Choroid plexus epithelial cell (primary cell): ENCODE measurements at regions not wholly inside any gene's neighbourhood (a gene's known extent, or its start where the extent isn't known, plus 50 kb on each side); places are given as distances from the start of the nearest gene placed in this dataset.

Experiments
- DNase-seq: peaks from one replicate; pipeline ENCODE4 v3.0.0-alpha.2; 2010; ENCODE audit warnings: low read depth
- H3K4me3 ChIP-seq: 2 replicates; pipeline ENCODE4 v1.5.1; 2011; ENCODE audit warnings: low read depth, mild to moderate bottlenecking, control low read depth, low read length, moderate library complexity
- TF ChIP-seq, protein P1 (sequence below): conservative IDR thresholded peaks from 2 replicates; pipeline ENCODE4 v1.5.1; 2011; ENCODE audit warnings: low read depth, mild to moderate bottlenecking, control low read depth, inconsistent platforms, low read length, moderate library complexity

DNA sequence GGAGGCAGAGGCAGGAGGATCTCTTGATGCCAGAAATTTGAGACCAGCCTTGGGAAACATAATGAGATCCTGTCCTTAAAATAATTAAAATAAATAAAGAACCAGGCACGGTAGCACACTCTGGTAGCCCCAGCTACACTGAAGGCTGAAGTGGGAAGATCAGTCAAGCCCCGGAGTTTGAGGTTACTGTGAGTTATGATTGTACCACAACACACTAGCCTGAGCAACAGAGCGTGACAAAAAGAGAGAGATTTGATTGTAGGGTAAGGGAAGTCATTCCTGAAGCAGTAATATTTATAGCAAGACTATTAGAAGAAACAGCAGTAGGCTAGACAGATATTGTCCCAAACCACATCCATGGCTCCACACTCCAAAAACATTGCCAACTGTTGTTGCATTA lies 1408.4 kb upstream of the TENM4 start:
- no peak for DNase-seq
- TF ChIP-seq, protein P1, sequence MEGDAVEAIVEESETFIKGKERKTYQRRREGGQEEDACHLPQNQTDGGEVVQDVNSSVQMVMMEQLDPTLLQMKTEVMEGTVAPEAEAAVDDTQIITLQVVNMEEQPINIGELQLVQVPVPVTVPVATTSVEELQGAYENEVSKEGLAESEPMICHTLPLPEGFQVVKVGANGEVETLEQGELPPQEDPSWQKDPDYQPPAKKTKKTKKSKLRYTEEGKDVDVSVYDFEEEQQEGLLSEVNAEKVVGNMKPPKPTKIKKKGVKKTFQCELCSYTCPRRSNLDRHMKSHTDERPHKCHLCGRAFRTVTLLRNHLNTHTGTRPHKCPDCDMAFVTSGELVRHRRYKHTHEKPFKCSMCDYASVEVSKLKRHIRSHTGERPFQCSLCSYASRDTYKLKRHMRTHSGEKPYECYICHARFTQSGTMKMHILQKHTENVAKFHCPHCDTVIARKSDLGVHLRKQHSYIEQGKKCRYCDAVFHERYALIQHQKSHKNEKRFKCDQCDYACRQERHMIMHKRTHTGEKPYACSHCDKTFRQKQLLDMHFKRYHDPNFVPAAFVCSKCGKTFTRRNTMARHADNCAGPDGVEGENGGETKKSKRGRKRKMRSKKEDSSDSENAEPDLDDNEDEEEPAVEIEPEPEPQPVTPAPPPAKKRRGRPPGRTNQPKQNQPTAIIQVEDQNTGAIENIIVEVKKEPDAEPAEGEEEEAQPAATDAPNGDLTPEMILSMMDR = no peak
- H3K4me3 ChIP-seq = no peak overlapping the region

DNA sequence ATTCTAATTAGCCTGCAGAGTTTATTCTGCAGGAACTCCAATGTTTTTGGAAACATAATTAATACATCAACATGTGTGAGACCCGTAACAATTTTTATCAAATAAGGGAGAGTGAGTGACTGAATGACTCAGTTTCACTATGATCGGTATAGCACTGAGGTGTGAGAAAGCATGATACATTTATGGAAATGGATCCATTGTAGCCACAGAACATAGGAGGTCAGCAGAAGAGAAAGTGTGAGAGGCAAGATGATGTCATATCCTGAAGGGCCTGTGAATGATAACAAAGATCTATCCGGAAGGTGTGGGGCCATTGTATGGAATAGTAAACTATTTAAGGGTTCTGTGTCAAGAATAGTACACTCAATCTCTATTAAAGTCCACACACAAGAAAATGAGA lies 1406.1 kb upstream of the TENM4 start:
- DNase-seq = no peak
- TF ChIP-seq, protein P1 = no peak
- H3K4me3 ChIP-seq = no peak overlapping the region

DNA sequence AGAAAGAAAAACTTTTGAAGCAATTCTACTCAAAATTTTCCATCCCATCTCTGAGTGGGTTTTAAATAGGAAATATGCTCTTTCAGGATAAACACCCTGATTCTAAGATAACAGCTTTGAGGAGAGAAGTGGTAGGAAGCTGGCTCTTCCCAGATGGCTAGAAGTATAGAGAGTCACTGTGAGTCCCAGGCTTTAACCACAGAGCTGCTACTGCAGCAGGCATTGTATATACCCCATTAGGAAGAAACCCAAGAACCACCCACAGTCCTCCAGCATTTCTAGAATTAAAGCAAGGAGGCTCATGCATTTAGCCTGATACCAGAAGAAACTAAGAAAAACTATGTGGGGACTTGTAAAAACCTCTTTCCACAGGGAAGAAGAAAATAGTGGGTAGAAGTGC lies 1405.6 kb upstream of the TENM4 start:
- no peak overlapping the region for H3K4me3 ChIP-seq
- TF ChIP-seq, protein P1 = no peak
- DNase-seq = no peak

DNA sequence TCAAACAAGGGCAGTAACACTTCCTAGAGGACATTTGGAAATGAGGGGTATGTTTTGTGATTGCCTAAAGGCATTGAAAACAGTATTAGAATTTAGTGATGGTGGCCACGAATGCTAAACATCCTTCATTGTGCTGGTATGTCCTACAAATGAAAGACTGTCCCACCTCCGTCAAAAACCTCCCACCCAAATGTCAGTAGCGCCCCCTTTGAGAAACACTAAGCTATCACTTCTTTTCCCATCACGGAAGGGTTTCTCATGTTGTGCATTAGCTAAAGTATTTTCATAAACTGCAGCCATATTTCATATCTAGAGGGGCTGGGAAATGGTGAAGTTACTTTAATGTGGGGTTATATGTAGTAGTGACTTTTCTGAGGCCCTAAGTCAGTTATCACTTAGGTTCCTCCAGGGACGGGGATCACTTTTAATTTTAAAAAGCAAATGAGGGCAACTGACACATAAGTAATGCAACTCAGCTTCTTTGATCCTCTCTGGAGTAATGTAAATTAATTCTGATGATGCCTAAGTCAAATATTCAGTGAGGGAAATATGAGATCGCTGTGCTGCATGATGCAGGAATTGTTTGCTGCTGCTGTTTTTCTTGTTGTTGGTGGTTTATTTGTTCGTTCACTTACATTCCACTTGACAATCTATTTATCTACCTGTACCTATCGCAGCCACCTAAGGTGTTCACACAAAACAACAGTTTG lies 1403.4 kb upstream of the TENM4 start:
- TF ChIP-seq, protein P1 = no peak
- no peak for DNase-seq

DNA sequence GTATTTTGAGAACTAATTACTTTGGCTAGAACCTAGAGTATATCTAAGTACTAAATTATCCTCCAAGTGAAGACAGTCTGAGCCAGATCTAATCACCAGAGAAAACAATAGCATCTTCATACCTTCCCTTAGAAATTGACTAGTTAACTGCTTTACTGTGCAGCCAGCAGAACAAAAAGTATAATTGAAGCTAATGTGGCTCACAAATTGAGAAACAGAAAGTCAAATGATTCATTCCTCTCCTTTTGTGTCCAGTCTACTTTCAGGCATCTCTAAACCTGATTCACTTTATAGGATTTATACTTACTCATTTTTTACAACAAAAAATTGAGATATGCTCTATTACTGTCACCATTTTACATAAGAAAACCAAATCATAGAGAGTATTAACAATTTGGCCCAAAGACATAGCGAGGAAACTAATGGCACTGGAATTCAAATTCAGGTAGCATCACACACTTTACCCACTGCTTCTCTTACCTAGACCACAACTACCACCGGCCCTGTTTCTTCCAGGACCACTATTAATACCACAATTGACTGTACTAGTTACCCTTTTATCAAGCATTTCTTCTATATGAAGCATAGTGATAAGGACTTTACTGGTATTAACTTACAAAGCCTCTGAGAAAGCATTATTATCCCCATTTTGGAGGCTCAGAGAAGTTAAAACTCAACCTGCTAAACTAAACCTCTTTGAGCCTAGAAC lies 1402.6 kb upstream of the TENM4 start:
- DNase-seq = no peak
- TF ChIP-seq, protein P1 = no peak
- no peak overlapping the region for H3K4me3 ChIP-seq

More for the DNA sequence above, 1403.4 kb upstream of the TENM4 start:
- no peak overlapping the region for H3K4me3 ChIP-seq

DNA sequence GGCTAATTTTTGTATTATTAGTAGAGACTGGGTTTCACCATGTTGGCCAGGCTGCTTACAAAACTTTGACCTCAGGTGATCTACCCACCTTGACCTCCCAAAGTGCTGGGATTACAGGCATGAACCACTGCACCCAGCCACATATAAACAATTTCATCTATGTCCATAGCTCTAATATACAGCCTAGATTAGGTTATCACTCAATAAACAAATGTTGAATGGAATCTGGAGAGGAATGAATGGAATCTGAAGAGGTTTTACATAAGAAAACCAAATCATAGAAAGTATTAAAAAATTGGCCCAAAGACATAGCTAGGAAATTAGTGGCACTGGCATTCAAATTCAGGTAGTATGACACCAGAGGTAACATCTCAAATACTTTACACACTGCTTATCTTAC lies 1401.4 kb upstream of the TENM4 start:
- TF ChIP-seq, protein P1 = no peak
- H3K4me3 ChIP-seq = no peak overlapping the region
- peak; percentile 43 for DNase-seq
